HepG2 (cell line): ENCODE measurements at regions not wholly inside any gene's neighbourhood (a gene's known extent, or its start where the extent isn't known, plus 50 kb on each side); places are given as distances from the start of the nearest gene placed in this dataset.

Source experiments
- ATAC-seq: fragments of 200-7000 bp; cut with Tn5 transposase; 3 replicates; pipeline ENCODE4 v1.9.1; 2020; ENCODE audit warnings: mild to moderate bottlenecking, moderate library complexity
- BruUV-seq: library from RNA; stranded (reverse); fragments of 400-500 nt; replicated peaks from 2 replicates; lab custom pipeline; 2021; lab: Mats Ljungman, UMichigan
- CTCF ChIA-PET: fragments of 300-600 bp; formaldehyde crosslinking; extraction: SDS; loops from one replicate; lab custom pipeline; 2021; ENCODE audit warnings: low total read pairs, inconsistent platforms, low intra/inter-chr PET ratio; lab: Yijun Ruan, JAX
- POLR2A ChIA-PET: fragments of 350-600 bp; sonication (Branson Sonifier 250); formaldehyde crosslinking; loops from one replicate; lab custom pipeline; 2020; ENCODE audit warnings: antibody characterized with exemption, inconsistent platforms; lab: Yijun Ruan, JAX
- DNase-seq: peaks from one replicate; pipeline ENCODE4 v3.0.0-alpha.2; 2015; ENCODE audit warnings: low spot score
- FAIRE-seq: peaks from 3 replicates; lab custom pipeline; 2011; peaks lifted over from hg19 to GRCh38; lab: Jason Lieb, UNC
- H2AFZ ChIP-seq: one replicate; pipeline ENCODE4 v1.6.1; 2011; ENCODE audit warnings: low read length, inconsistent platforms
- H3K27ac ChIP-seq: fragments of 300-600 bp; 3 replicates; pipeline ENCODE4 v1.8.0; 2011; ENCODE audit warnings: mixed run types, mild to moderate bottlenecking, mixed read lengths, low read length, inconsistent platforms; ENCODE audit not compliant: insufficient read depth; ENCODE audit errors: extremely low read length
- H3K27me3 ChIP-seq, 2 experiments: fragments of 200-600 bp in 1 of 2; 2 replicates in 1 of 2; 3 replicates in 1 of 2; pipeline versions ENCODE4 v1.6.0 to v1.8.0; 2011; ENCODE audit warnings: low read length in 2 of 2, mild to moderate bottlenecking in 2 of 2, moderate library complexity in 2 of 2, inconsistent platforms in 1 of 2; ENCODE audit not compliant: insufficient read depth in 2 of 2, control insufficient read depth in 1 of 2
- H3K36me3 ChIP-seq, 2 experiments: fragments of 200-600 bp in 1 of 2; replicated peaks in 1 of 2; 2 replicates in 1 of 2; 3 replicates in 1 of 2; pipeline versions ENCODE4 v1.5.1 to v1.8.0; 2011; ENCODE audit warnings: low read length in 2 of 2, inconsistent platforms in 1 of 2; ENCODE audit not compliant: insufficient read depth in 2 of 2, control insufficient read depth in 1 of 2
- H3K4me1 ChIP-seq: 2 replicates; pipeline ENCODE4 v1.5.1; 2012; ENCODE audit warnings: low read length, inconsistent platforms; ENCODE audit not compliant: insufficient read depth
- H3K4me2 ChIP-seq: 2 replicates; pipeline ENCODE4 v1.6.0; 2011; ENCODE audit warnings: low read depth, low read length, inconsistent platforms
- H3K4me3 ChIP-seq, 3 experiments: fragments of 200-600 bp in 1 of 3; sonication (generic), shearing (Covaris generic) in 1 of 3; replicated peaks in 1 of 3; 2 replicates each; pipeline ENCODE4 v1.5.1; 2011 to 2016; ENCODE audit warnings: low read length in 3 of 3, inconsistent platforms in 2 of 3, low read depth in 2 of 3, mild to moderate bottlenecking in 2 of 3, control low read depth in 1 of 3, mixed read lengths in 1 of 3; ENCODE audit not compliant: insufficient read depth in 1 of 3
- H3K79me2 ChIP-seq: one replicate; pipeline ENCODE4 v1.6.1; 2011; ENCODE audit warnings: low read length, inconsistent platforms; ENCODE audit not compliant: insufficient read depth
- H3K9ac ChIP-seq: 2 replicates; pipeline ENCODE4 v1.6.0; 2011; ENCODE audit warnings: mild to moderate bottlenecking, low read depth, low read length, inconsistent platforms; ENCODE audit not compliant: insufficient read depth
- H3K9me3 ChIP-seq: 2 replicates; pipeline ENCODE4 v1.5.1; 2012; ENCODE audit warnings: mild to moderate bottlenecking, low read length
- H4K20me1 ChIP-seq: 2 replicates; pipeline ENCODE4 v1.6.0; 2011; ENCODE audit warnings: inconsistent platforms, mild to moderate bottlenecking, low read length, moderate library complexity; ENCODE audit not compliant: insufficient read depth
- ARNT2 ChIP-seq: sonication (generic); formaldehyde crosslinking; IDR thresholded peaks from 2 replicates; pipeline ENCODE4 v1.8.0; 2022; ENCODE audit warnings: mild to moderate bottlenecking, low read depth, missing genetic modification reagents, moderate library complexity
- ATM ChIP-seq: fragments of 450-650 bp; IDR thresholded peaks from 2 replicates; pipeline ENCODE4 v1.7.1; 2017; ENCODE audit warnings: mild to moderate bottlenecking, borderline replicate concordance
- CREB1 ChIP-seq, 2 experiments: fragments of 450-650 bp in 1 of 2; IDR thresholded peaks; 2 replicates each; pipeline ENCODE4 v1.6.1; 2016 to 2017; ENCODE audit warnings: control low read depth in 1 of 2, mild to moderate bottlenecking in 1 of 2, missing compliant biosample characterization in 1 of 2, missing genetic modification characterization in 1 of 2
- JUN ChIP-seq: sonication (generic); formaldehyde crosslinking; IDR thresholded peaks from 2 replicates; pipeline ENCODE4 v1.4.0; 2020; ENCODE audit warnings: mild to moderate bottlenecking, missing genetic modification reagents
- ZNF530 ChIP-seq: sonication (generic); formaldehyde crosslinking; IDR thresholded peaks from 2 replicates; pipeline ENCODE4 v1.5.0; 2020; ENCODE audit warnings: low read depth, mild to moderate bottlenecking, missing genetic modification reagents
- WGBS: methylation state at CpG from one replicate; pipeline ENCODE4 v1.1.6; 2017; ENCODE audit warnings: low lambda C conversion rate; 5-methylcytosine and 5-hydroxymethylcytosine counted together
- in situ Hi-C: cut with HindIII; loops from 2 replicates; pipeline ENCODE4 v1.10.0; 2017; ENCODE audit warnings: low pct_unique_long_range_greater_than_20kb; ENCODE audit not compliant: extremely low pct_ligation_motif_present
- intact Hi-C: fragments of 100-400 bp; cut with micrococcal nuclease; formaldehyde crosslinking; loops from one replicate; pipeline ENCODE4 v1.10.0; 2022; ENCODE audit not compliant: unreplicated experiment

GRCh38 chr12:89988188-89988915 is 279.7 kb upstream of the ATP2B1 start:
- Histone ChIP-seq H3K4me2 (no peak overlapping the region), H3K9ac (no peak overlapping the region), H3K4me1 (no peaks in the 10 kb centered on the region), H3K9me3 (no peaks in the 10 kb centered on the region), H3K36me3 (no peaks in the 10 kb centered on the region), H3K27ac (no peak overlapping the region), H3K79me2 (no peaks in the 10 kb centered on the region), H3K4me3 (no peak overlapping the region), H3K27me3 (no peaks in the 10 kb centered on the region), H2AFZ (no peak overlapping the region), H4K20me1 (no peaks in the 10 kb centered on the region)
- FAIRE-seq (no peak), DNase-seq (no peak), ATAC-seq (no peak)
- no TSS peak for BruUV-seq
- ChIA-PET CTCF (no interaction called here), POLR2A (no interaction called here)
- no peak for TF ChIP-seq ZNF530
- no peak for TF ChIP-seq ARNT2 (CRISPR knock-in tag)
- TF ChIP-seq JUN (CRISPR knock-in tag), result no peak
- WGBS, result 25% methylated on average over 5 of the region's 5 CpGs
- intact Hi-C loops (no loop called here), in situ Hi-C loops (no loop called here)

- Histone ChIP-seq H3K4me1 (no peaks in the 10 kb centered on the region), H3K9ac (no peak overlapping the region), H3K9me3 (no peaks in the 10 kb centered on the region), H3K79me2 (no peaks in the 10 kb centered on the region), H3K36me3 (no peaks in the 10 kb centered on the region), H3K27me3 (no peaks in the 10 kb centered on the region), H4K20me1 (no peaks in the 10 kb centered on the region), H3K4me2 (no peak overlapping the region), H2AFZ (no peak overlapping the region), H3K27ac (no peak overlapping the region)
- intact Hi-C loops, result no loop called here
- ATAC-seq, result no peak
- no peak for DNase-seq
- WGBS, result 0% methylated on average over 1 of the region's 1 CpG
- no TSS peak for BruUV-seq
- CTCF ChIA-PET, result no interaction called here
- in situ Hi-C loops, result no loop called here
- FAIRE-seq, result no peak
- TF ChIP-seq CREB1 (IDR thresholded peaks at IDR 0.05) (0 out of 2 replicates have a peak, but pooled peaks have one; percentile 23), CREB1 (CRISPR knock-in tag; IDR thresholded peaks at IDR 0.05) (no peak), ATM (no peak)
- TF ChIP-seq, all 625 proteins: peak for 1
- POLR2A ChIA-PET, result no interaction called here
- no peak overlapping the region for H3K4me3 ChIP-seq
Measured at GRCh38 chr12:89985935-89986334, 277.3 kb upstream of the ATP2B1 start.
